Spleen (tissue), 11 donors: ENCODE measurements at regions not wholly inside any gene's neighbourhood (a gene's known extent, or its start where the extent isn't known, plus 50 kb on each side); places are given as distances from the start of the nearest gene placed in this dataset.

Experiments
- DNase-seq: peaks from one replicate; pipeline ENCODE4 v3.0.0-alpha.2; 2020
- H3K27ac ChIP-seq, 8 donors: fragments of 200-600 bp; sonication (generic) in 7 of 8; 1 replicate in 4 of 8; 2 replicates in 4 of 8; pipeline versions ENCODE4 v1.5.0 to v1.8.0; 2016 to 2021; ENCODE audit warnings: inconsistent platforms in 4 of 8, mild to moderate bottlenecking in 4 of 8, moderate library complexity in 1 of 8
- H3K27me3 ChIP-seq, 7 donors: fragments of 200-600 bp; sonication (generic) in 6 of 7; replicated peaks in 1 of 7; 1 replicate in 4 of 7; 2 replicates in 3 of 7; pipeline versions ENCODE4 v1.5.0 to v1.8.0; 2016 to 2021; ENCODE audit warnings: inconsistent platforms in 3 of 7, mild to moderate bottlenecking in 1 of 7
- H3K36me3 ChIP-seq, 6 donors: fragments of 200-600 bp; sonication (generic) in 5 of 6; 1 replicate in 4 of 6; 2 replicates in 2 of 6; pipeline versions ENCODE4 v1.5.0 to v1.8.0; 2016 to 2021; ENCODE audit warnings: inconsistent platforms in 2 of 6
- H3K4me1 ChIP-seq, 6 donors: fragments of 200-600 bp; sonication (generic) in 5 of 6; 1 replicate in 3 of 6; 2 replicates in 3 of 6; pipeline versions ENCODE4 v1.5.0 to v1.8.0; 2016 to 2021; ENCODE audit warnings: inconsistent platforms in 3 of 6
- H3K4me3 ChIP-seq, 8 donors: fragments of 200-600 bp; sonication (generic) in 7 of 8; 1 replicate in 4 of 8; 2 replicates in 4 of 8; pipeline versions ENCODE4 v1.5.0 to v1.8.0; 2016 to 2021; ENCODE audit warnings: inconsistent platforms in 4 of 8, mild to moderate bottlenecking in 4 of 8, moderate library complexity in 2 of 8
- H3K9me3 ChIP-seq, 8 donors: fragments of 200-600 bp; sonication (generic) in 7 of 8; 1 replicate in 4 of 8; 2 replicates in 4 of 8; pipeline versions ENCODE4 v1.5.0 to v1.8.0; 2016 to 2021; ENCODE audit warnings: inconsistent platforms in 4 of 8
- CTCF ChIP-seq, 11 experiments: fragments of 200-600 bp in 7 of 11; fragments of 450-650 bp in 4 of 11; sonication (generic) in 4 of 11; IDR thresholded peaks in 8 of 11; conservative IDR thresholded peaks in 3 of 11; 1 replicate in 7 of 11; 2 replicates in 4 of 11; pipeline versions ENCODE4 v1.4.0 to v1.8.0; 2016 to 2021; ENCODE audit warnings: antibody characterized with exemption in 11 of 11, inconsistent platforms in 4 of 11, mild to moderate bottlenecking in 1 of 11
- POLR2A ChIP-seq, 3 donors: fragments of 450-650 bp; IDR thresholded peaks; one replicate each; pipeline ENCODE4 v1.5.1; 2017; ENCODE audit warnings: antibody characterized with exemption in 3 of 3, mild to moderate bottlenecking in 1 of 3
- POLR2AphosphoS5 ChIP-seq, 3 donors: sonication (generic); formaldehyde crosslinking; IDR thresholded peaks; one replicate each; pipeline ENCODE4 v1.5.1; 2017; ENCODE audit warnings: antibody characterized with exemption in 3 of 3
- WGBS, 5 donors: extraction: QIAGEN DNeasy Blood & Tissue Kit in 3 of 5; methylation state at CpG; one replicate each; pipeline versions ENCODE4 v1.1.5 to v1.1.7; 2013 to 2018; 5-methylcytosine and 5-hydroxymethylcytosine counted together
- intact Hi-C: fragments of 100-400 bp; cut with DNase I; formaldehyde crosslinking; loops from one replicate; pipeline ENCODE4 v1.15.0; 2023; ENCODE audit warnings: low total_unique reads
- donor health status: healthy with polysubstance abuse.
- donor health status: DM: no; HTN: no; CAD: no; lungs with moderate emphysema.
- donor health status: DM: no; HTN: no; CAD: no.
- donor health status: Bipolar disorder and iron deficiency.
- donor health status: healthy.
- donor health status: DM: no; HTN: no; CAD: no.
- donor health status: DM: yes; HTN: yes; CAD: no.

DNA sequence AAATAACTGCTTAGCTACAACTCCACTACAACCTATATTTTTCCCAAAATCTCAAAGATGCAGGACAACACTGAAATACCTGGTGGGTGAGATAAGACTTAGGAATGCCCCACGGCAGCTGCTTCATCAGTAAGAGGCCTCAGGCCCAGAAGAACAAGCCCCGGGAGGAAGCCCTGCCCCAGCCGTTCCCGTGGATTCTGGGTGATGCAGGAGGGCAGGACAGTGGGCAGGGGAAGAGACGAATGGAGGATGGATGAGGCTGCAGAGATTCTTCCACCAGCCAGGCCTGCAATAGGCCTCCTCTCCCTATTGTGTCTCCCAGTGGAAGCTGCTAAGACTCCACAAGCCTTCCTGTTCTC, 197.9 kb upstream of the HDAC4 start:
- intact Hi-C loops: no loop called here
- no peak for TF ChIP-seq CTCF (IDR thresholded peaks at IDR 0.05 in 8 of 11, conservative IDR thresholded peaks at IDR 0.05 in 3 of 11)
- no peak for TF ChIP-seq POLR2A (IDR thresholded peaks at IDR 0.05)
- TF ChIP-seq POLR2AphosphoS5 (IDR thresholded peaks at IDR 0.05): no peak
- no peaks in the 10 kb centered on the region for H3K36me3 ChIP-seq
- peaks cover 0 to 19% (median 5%) of the 10 kb centered on the region in 6 donors for H3K4me1 ChIP-seq
- no peaks in the 10 kb centered on the region for H3K9me3 ChIP-seq
- H3K27me3 ChIP-seq: peaks cover 0 to 3% (median 0%) of the 10 kb centered on the region in 7 donors
- H3K27ac ChIP-seq: no peak overlapping the region
- peak; percentile 57 for DNase-seq
- 74 to 86% (median 77%) methylated on average over 5 of the region's 5 CpGs for WGBS, 5 donors
- H3K4me3 ChIP-seq: no peak overlapping the region

- TF ChIP-seq POLR2AphosphoS5 (IDR thresholded peaks at IDR 0.05) (no peak), CTCF (IDR thresholded peaks at IDR 0.05 in 8 of 11, conservative IDR thresholded peaks at IDR 0.05 in 3 of 11) (no peak), POLR2A (IDR thresholded peaks at IDR 0.05) (no peak)
- peak; percentile 40 for DNase-seq
- Histone ChIP-seq H3K36me3 (no peaks in the 10 kb centered on the region), H3K9me3 (no peaks in the 10 kb centered on the region), H3K4me1 (peaks cover 0 to 19% (median 2%) of the 10 kb centered on the region in 6 donors), H3K27ac (no peak overlapping the region), H3K4me3 (no peak overlapping the region), H3K27me3 (no peaks in the 10 kb centered on the region)
- WGBS, 5 donors: 83 to 89% (median 84%) methylated on average over 20 to 23 of the region's 23 CpGs
- intact Hi-C loops: no loop called here
These were observed 197.4 kb upstream of the HDAC4 start for GRCh38 chr2:239598011-239598731.

DNA sequence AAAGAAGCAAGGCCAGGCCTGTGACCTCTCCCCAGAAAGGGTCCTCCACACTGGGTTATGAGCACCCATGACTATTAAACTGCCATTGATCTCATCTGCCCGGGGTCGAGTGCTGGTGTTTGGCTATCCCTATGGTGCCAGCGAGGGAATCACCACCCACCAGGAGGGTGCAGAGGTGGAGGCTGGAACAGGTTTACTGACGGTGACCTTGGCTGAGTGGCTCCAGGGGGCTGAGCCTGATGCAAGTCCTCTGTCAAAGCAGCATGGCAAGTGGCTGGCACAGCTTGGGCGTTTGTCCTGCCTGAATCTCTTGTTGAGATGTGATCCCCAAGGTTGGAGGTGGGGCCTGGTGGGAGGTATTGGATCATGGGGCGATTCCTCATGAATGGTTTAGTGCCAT, 196.4 kb upstream of the HDAC4 start:
- TF ChIP-seq CTCF (IDR thresholded peaks at IDR 0.05 in 8 of 11, conservative IDR thresholded peaks at IDR 0.05 in 3 of 11): no peak
- TF ChIP-seq POLR2AphosphoS5 (IDR thresholded peaks at IDR 0.05): no peak
- no peak for TF ChIP-seq POLR2A (IDR thresholded peaks at IDR 0.05)
- Histone ChIP-seq H3K9me3 (peaks cover 0 to 4% (median 0%) of the 10 kb centered on the region in 8 donors), H3K4me1 (peaks cover 0 to 9% (median 2%) of the 10 kb centered on the region in 6 donors), H3K4me3 (no peak overlapping the region), H3K27ac (no peak overlapping the region), H3K36me3 (no peaks in the 10 kb centered on the region), H3K27me3 (no peaks in the 10 kb centered on the region)
- intact Hi-C loops: no loop called here
- DNase-seq: peak; percentile 59
- 82 to 94% (median 88%) methylated on average over 5 to 6 of the region's 6 CpGs for WGBS, 5 donors

DNA sequence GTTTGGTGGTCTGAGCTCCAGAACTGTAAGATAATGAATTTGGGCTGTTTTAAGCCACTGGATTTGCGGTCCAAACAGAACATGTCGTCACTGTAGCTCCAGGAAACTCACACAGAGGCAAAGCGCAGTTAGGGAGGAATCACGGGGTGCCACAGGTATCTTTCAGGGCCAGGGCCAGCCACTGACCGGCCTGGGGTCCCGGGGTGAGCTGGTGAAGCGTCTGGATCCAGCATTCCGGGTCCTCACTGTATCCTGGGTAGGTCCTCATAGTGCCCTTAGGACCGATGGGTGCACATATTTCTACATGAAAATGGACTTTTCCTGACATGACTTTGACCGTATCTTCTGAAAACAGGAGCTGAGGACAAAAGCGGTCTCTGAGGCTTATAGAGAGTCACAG, 196.0 kb upstream of the HDAC4 start:
- WGBS, 5 donors: 75 to 90% (median 82%) methylated on average over 10 to 11 of the region's 11 CpGs
- Histone ChIP-seq H3K4me1 (peaks cover 0 to 5% (median 1%) of the 10 kb centered on the region in 6 donors), H3K4me3 (no peak overlapping the region), H3K36me3 (no peaks in the 10 kb centered on the region), H3K27ac (no peak overlapping the region), H3K9me3 (peaks cover 0 to 4% (median 0%) of the 10 kb centered on the region in 8 donors), H3K27me3 (no peaks in the 10 kb centered on the region)
- intact Hi-C loops: no loop called here
- peak; percentile 40 for DNase-seq
- TF ChIP-seq CTCF (IDR thresholded peaks at IDR 0.05 in 8 of 11, conservative IDR thresholded peaks at IDR 0.05 in 3 of 11): no peak
- no peak for TF ChIP-seq POLR2A (IDR thresholded peaks at IDR 0.05)
- TF ChIP-seq POLR2AphosphoS5 (IDR thresholded peaks at IDR 0.05): no peak
